ENCODE measurements at regions not wholly inside any gene's neighbourhood (a gene's known extent, or its start where the extent isn't known, plus 50 kb on each side); places are given as distances from the start of the nearest gene placed in this dataset.

GRCh38 chr5:136518814-136519213 lies 153.5 kb upstream of the TRPC7 start:
- Histone ChIP-seq H3K4me1 (ENCODE audit: control insufficient read depth, insufficient read depth, low read length) (no peaks in the 10 kb centered on the region), H4K5ac (ENCODE audit: low read depth, low read length) (no peak overlapping the region), H2AK5ac (ENCODE audit: low read depth, low read length) (no peak overlapping the region), H3K27ac (ENCODE audit: insufficient read depth, low read length) (no peak overlapping the region), H3K4me3 (ENCODE audit: insufficient read depth, low read depth, low read length) (no peak overlapping the region), H3K9me1 (ENCODE audit: insufficient read depth, low read length) (no peaks in the 10 kb centered on the region), H3K9me3 (ENCODE audit: control insufficient read depth, insufficient read depth, low read length) (0 out of 2 replicates have a peak, but pooled peaks cover 2% of the 10 kb centered on the region), H3K27me3 (ENCODE audit: control insufficient read depth, insufficient read depth, low read length) (no peaks in the 10 kb centered on the region), H2AK9ac (replicated peaks; ENCODE audit: low read depth, low read length, poor library complexity) (no peak overlapping the region), H2AFZ (replicated peaks; ENCODE audit: low read length, poor library complexity) (no peak overlapping the region), H3K18ac (ENCODE audit: low read depth, low read length) (no peak overlapping the region), H3K14ac (replicated peaks; ENCODE audit: low read depth, low read length) (no peak overlapping the region), H4K91ac (ENCODE audit: insufficient read depth, low read depth, low read length) (no peak overlapping the region), H3K36me3 (ENCODE audit: control insufficient read depth, insufficient read depth, low read length) (no peaks in the 10 kb centered on the region), H4K8ac (ENCODE audit: low read depth in 2 of 2, low read length in 2 of 2) (no peak overlapping the region), H3K56ac (ENCODE audit: extremely low read depth, insufficient read depth, low read length) (no peak overlapping the region), H3K4me2 (ENCODE audit: low read depth, low read length) (no peak overlapping the region), H3K23ac (ENCODE audit: low read depth, low read length) (no peak overlapping the region), H3K79me1 (ENCODE audit: low read depth in 1 of 2, low read length in 2 of 2) (no peaks in the 10 kb centered on the region), H2BK20ac (ENCODE audit: low read depth, low read length) (no peak overlapping the region), H2BK120ac (ENCODE audit: low read depth, low read length) (no peak overlapping the region), H3K9ac (ENCODE audit: low read depth, low read length) (no peak overlapping the region), H4K20me1 (ENCODE audit: insufficient read depth, low read length) (no peaks in the 10 kb centered on the region), H3K4ac (ENCODE audit: low read depth, low read length) (no peak overlapping the region), H2BK5ac (ENCODE audit: low read depth, low read length, poor library complexity, severe bottlenecking) (no peak overlapping the region), H2BK15ac (ENCODE audit: low read depth, low read length) (no peak overlapping the region)
- in situ Hi-C loops (cut with MboI; ENCODE audit: low sequenced_read_pairs) = no loop called here
- TF ChIP-seq, protein P1, sequence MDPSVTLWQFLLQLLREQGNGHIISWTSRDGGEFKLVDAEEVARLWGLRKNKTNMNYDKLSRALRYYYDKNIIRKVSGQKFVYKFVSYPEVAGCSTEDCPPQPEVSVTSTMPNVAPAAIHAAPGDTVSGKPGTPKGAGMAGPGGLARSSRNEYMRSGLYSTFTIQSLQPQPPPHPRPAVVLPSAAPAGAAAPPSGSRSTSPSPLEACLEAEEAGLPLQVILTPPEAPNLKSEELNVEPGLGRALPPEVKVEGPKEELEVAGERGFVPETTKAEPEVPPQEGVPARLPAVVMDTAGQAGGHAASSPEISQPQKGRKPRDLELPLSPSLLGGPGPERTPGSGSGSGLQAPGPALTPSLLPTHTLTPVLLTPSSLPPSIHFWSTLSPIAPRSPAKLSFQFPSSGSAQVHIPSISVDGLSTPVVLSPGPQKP (IDR thresholded peaks at IDR 0.05; ENCODE audit: borderline replicate concordance, low read depth, low read length) = no peak
- TF ChIP-seq SMC3 (IDR thresholded peaks at IDR 0.05; ENCODE audit: low read depth, low read length) (no peak), BHLHE40 (IDR thresholded peaks at IDR 0.05; ENCODE audit: low read depth, low read length) (no peak), POLR2A (IDR thresholded peaks at IDR 0.05; ENCODE audit: low read depth, low read length) (no peak), MAZ (IDR thresholded peaks at IDR 0.05; ENCODE audit: borderline replicate concordance, low read depth, low read length) (no peak), CEBPB (IDR thresholded peaks at IDR 0.05; ENCODE audit: low read depth, low read length) (no peak), CHD1 (IDR thresholded peaks at IDR 0.05; ENCODE audit: low read depth, low read length) (no peak), MXI1 (IDR thresholded peaks at IDR 0.05; ENCODE audit: borderline replicate concordance, low read depth, low read length) (no peak), MAFK (IDR thresholded peaks at IDR 0.05; ENCODE audit: low read depth, low read length) (no peak), RCOR1 (IDR thresholded peaks at IDR 0.05; ENCODE audit: insufficient replicate concordance, low read length) (no peak), RFX5 (IDR thresholded peaks at IDR 0.05; ENCODE audit: low read depth, low read length) (no peak), CTCF (conservative IDR thresholded peaks at IDR 0.05; ENCODE audit: low read depth, low read length) (no peak), RAD21 (IDR thresholded peaks at IDR 0.05; ENCODE audit: low read length) (no peak), FOS (IDR thresholded peaks at IDR 0.05; ENCODE audit: low read depth, low read length) (no peak), NFE2L2 (IDR thresholded peaks at IDR 0.05; ENCODE audit: low read depth, low read length) (no peak)
- TF ChIP-seq, protein P2, sequence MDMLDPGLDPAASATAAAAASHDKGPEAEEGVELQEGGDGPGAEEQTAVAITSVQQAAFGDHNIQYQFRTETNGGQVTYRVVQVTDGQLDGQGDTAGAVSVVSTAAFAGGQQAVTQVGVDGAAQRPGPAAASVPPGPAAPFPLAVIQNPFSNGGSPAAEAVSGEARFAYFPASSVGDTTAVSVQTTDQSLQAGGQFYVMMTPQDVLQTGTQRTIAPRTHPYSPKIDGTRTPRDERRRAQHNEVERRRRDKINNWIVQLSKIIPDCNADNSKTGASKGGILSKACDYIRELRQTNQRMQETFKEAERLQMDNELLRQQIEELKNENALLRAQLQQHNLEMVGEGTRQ (IDR thresholded peaks at IDR 0.05; ENCODE audit: low read depth, low read length) = no peak
- intact Hi-C loops (cut with micrococcal nuclease) = no loop called here
- no peak for DNase-seq
- ChIA-PET POLR2A (ENCODE audit: unreplicated experiment) (no interaction called here), CTCF (interaction anchor here (0.8 to 1.3 kb wide), 2 partner anchors 9 to 15 kb away, joined by 3 read pairs; no protein-coding TSS in a partner anchor)
- WGBS, 2 experiments (ENCODE audit: extremely low coverage in 2 of 2, insufficient read length in 1 of 2) = 0% methylated on average over 1 of the region's 3 CpGs; no CpG with 5 or more reads in 1 of the 2 experiments
- ATAC-seq (ENCODE audit: low read depth) = no peak
- no TSS peak for BruUV-seq (replicated peaks)
- dilution Hi-C loops (cut with HindIII; ENCODE audit: low sequenced_read_pairs, unreplicated experiment) = no loop called here

Measured in IMR-90 (cell line).